IPS DF 4.7 (cell line): ENCODE measurements at regions not wholly inside any gene's neighbourhood (a gene's known extent, or its start where the extent isn't known, plus 50 kb on each side); places are given as distances from the start of the nearest gene placed in this dataset.
"Not testable (repeated sequence)": the region's sequence is repeated elsewhere in the genome, so short reads cannot be mapped to it uniquely, and the experiment has no call there.

ENCODE experiments used
- DNase-seq: peaks from one replicate; pipeline ENCODE4 v3.0.0-alpha.2; 2013; ENCODE audit warnings: low spot score; ENCODE audit errors: extremely low read depth

GRCh38 chr2:3899536-3900155 lies 196.3 kb downstream of the DCDC2C start:
- no peak for DNase-seq

GRCh38 chr2:3902131-3902530 lies 198.8 kb downstream of the DCDC2C start:
- no peak for DNase-seq

- DNase-seq = no peak
Measured at GRCh38 chr2:3904061-3904460, 200.7 kb downstream of the DCDC2C start.

- not testable (repeated sequence) for DNase-seq
Measured at GRCh38 chr2:3908498-3908897, 205.1 kb downstream of the DCDC2C start.

- DNase-seq = no peak
Measured at GRCh38 chr2:3911882-3912455, 208.6 kb downstream of the DCDC2C start.

- DNase-seq = no peak
Measured at GRCh38 chr2:3913166-3913565, 209.8 kb downstream of the DCDC2C start.

- no peak for DNase-seq
Measured at GRCh38 chr2:3914241-3914640, 210.9 kb downstream of the DCDC2C start.

GRCh38 chr2:3927031-3927430 lies 223.7 kb downstream of the DCDC2C start:
- DNase-seq = no peak

GRCh38 chr2:3929374-3929773 lies 226.0 kb downstream of the DCDC2C start:
- no peak for DNase-seq

- no peak for DNase-seq
Measured at GRCh38 chr2:3930246-3930645, 226.9 kb downstream of the DCDC2C start.

GRCh38 chr2:3940661-3941060 lies 237.3 kb downstream of the DCDC2C start:
- DNase-seq = no peak

- no peak for DNase-seq
Measured at GRCh38 chr2:3942841-3943240, 239.5 kb downstream of the DCDC2C start.

- no peak for DNase-seq
Measured at GRCh38 chr2:3944071-3944470, 240.7 kb downstream of the DCDC2C start.

GRCh38 chr2:3944841-3945240 lies 241.5 kb downstream of the DCDC2C start:
- DNase-seq = no peak

GRCh38 chr2:3948191-3948590 lies 244.8 kb downstream of the DCDC2C start:
- no peak for DNase-seq

- DNase-seq = no peak
Measured at GRCh38 chr2:3951131-3951954, 248.0 kb downstream of the DCDC2C start.

GRCh38 chr2:3952866-3953516 lies 249.6 kb downstream of the DCDC2C start:
- no peak for DNase-seq

GRCh38 chr2:3954261-3954660 lies 250.9 kb downstream of the DCDC2C start:
- DNase-seq = no peak

GRCh38 chr2:3956406-3956805 lies 253.0 kb downstream of the DCDC2C start:
- DNase-seq = no peak

- no peak for DNase-seq
Measured at GRCh38 chr2:3956892-3957291, 253.5 kb downstream of the DCDC2C start.

- DNase-seq = no peak
Measured at GRCh38 chr2:3958465-3958864, 255.1 kb downstream of the DCDC2C start.

- no peak for DNase-seq
Measured at GRCh38 chr2:3958969-3959368, 255.6 kb downstream of the DCDC2C start.
